ENCODE measurements at regions not wholly inside any gene's neighbourhood (a gene's known extent, or its start where the extent isn't known, plus 50 kb on each side); places are given as distances from the start of the nearest gene placed in this dataset.

GRCh38 chr6:85911067-85911466 is 268.4 kb upstream of the SYNCRIP start:
- TF ChIP-seq CTCF (IDR thresholded peaks at IDR 0.05) (no peak), ZFX (IDR thresholded peaks at IDR 0.05; ENCODE audit: borderline replicate concordance) (no peak)

All from 22Rv1 (cell line).